GM12878 (cell line): ENCODE measurements at regions not wholly inside any gene's neighbourhood (a gene's known extent, or its start where the extent isn't known, plus 50 kb on each side); places are given as distances from the start of the nearest gene placed in this dataset.

Source experiments
- ATAC-seq: fragments of 200-7000 bp; cut with Tn5 transposase; 3 replicates; pipeline ENCODE4 v1.9.1; 2020; ENCODE audit warnings: mild to moderate bottlenecking, moderate library complexity
- BruUV-seq: library from RNA; stranded (reverse); fragments of 400-500 nt; replicated peaks from 2 replicates; lab custom pipeline; 2021; lab: Mats Ljungman, UMichigan
- CTCF ChIA-PET: fragments of 300-600 bp; sonication (Branson Sonifier 250); formaldehyde crosslinking; extraction: SDS; loops from one replicate; lab custom pipeline; 2021; ENCODE audit warnings: inconsistent platforms; lab: Yijun Ruan, JAX
- POLR2A ChIA-PET: fragments of 350-600 bp; formaldehyde crosslinking; extraction: SDS; loops from one replicate; lab custom pipeline; 2021; ENCODE audit warnings: inconsistent platforms; lab: Charles Lee
- RAD21 ChIA-PET: fragments of 300-600 bp; sonication (Branson Sonifier 250); formaldehyde crosslinking; loops from one replicate; lab custom pipeline; 2023; ENCODE audit warnings: antibody characterized with exemption; ENCODE audit not compliant: unreplicated experiment; lab: Charles Lee
- SMC1A ChIA-PET: fragments of 300-600 bp; sonication (Branson Sonifier 250); formaldehyde crosslinking; loops from one replicate; lab custom pipeline; 2023; ENCODE audit not compliant: unreplicated experiment, uncharacterized antibody; lab: Charles Lee
- DNase-seq: peaks from one replicate; pipeline ENCODE4 v3.0.0-alpha.2; 2011; ENCODE audit warnings: low read depth, low spot score
- FAIRE-seq: peaks from 3 replicates; lab custom pipeline; 2011; peaks lifted over from hg19 to GRCh38; lab: Jason Lieb, UNC
- H2AFZ ChIP-seq: 2 replicates; pipeline ENCODE4 v1.6.0; 2011; ENCODE audit warnings: low read depth, low read length, control low read depth; ENCODE audit not compliant: control insufficient read depth
- H3K27ac ChIP-seq: 2 replicates; pipeline ENCODE4 v1.5.1; 2011; ENCODE audit warnings: control low read depth; ENCODE audit not compliant: control insufficient read depth, insufficient read depth
- H3K27me3 ChIP-seq, 2 experiments: replicated peaks in 1 of 2; 2 replicates each; pipeline versions ENCODE4 v1.6.0 to v1.6.1; 2011; ENCODE audit warnings: low read length in 1 of 2; ENCODE audit not compliant: control insufficient read depth in 2 of 2, insufficient read depth in 2 of 2
- H3K36me3 ChIP-seq, 2 experiments: 2 replicates each; pipeline ENCODE4 v1.5.1; 2011; ENCODE audit warnings: low read length in 1 of 2; ENCODE audit not compliant: control insufficient read depth in 2 of 2, insufficient read depth in 2 of 2
- H3K4me1 ChIP-seq: 2 replicates; pipeline ENCODE4 v1.6.1; 2011; ENCODE audit warnings: mild to moderate bottlenecking, low read length, moderate library complexity, mixed read lengths; ENCODE audit not compliant: control insufficient read depth, insufficient read depth
- H3K4me2 ChIP-seq: 2 replicates; pipeline ENCODE4 v1.6.0; 2011; ENCODE audit warnings: control low read depth; ENCODE audit not compliant: control insufficient read depth, insufficient read depth
- H3K4me3 ChIP-seq: fragments of 200-600 bp; sonication (generic); 2 replicates; pipeline ENCODE4 v1.5.1; 2016
- H3K79me2 ChIP-seq: 2 replicates; pipeline ENCODE4 v1.6.0; 2011; ENCODE audit warnings: low read length; ENCODE audit not compliant: control insufficient read depth, insufficient read depth
- H3K9ac ChIP-seq: 2 replicates; pipeline ENCODE4 v1.8.0; 2011; ENCODE audit warnings: low read length, control low read depth, mixed read lengths; ENCODE audit not compliant: control insufficient read depth, insufficient read depth
- H3K9me3 ChIP-seq: replicated peaks from 3 replicates; pipeline ENCODE4 v1.5.1; 2011; ENCODE audit warnings: mild to moderate bottlenecking, low read length; ENCODE audit not compliant: control insufficient read depth, insufficient read depth
- H4K20me1 ChIP-seq: 2 replicates; pipeline ENCODE4 v1.6.0; 2011; ENCODE audit not compliant: control insufficient read depth, insufficient read depth
- JUND ChIP-seq: IDR thresholded peaks from 2 replicates; pipeline ENCODE4 v1.6.1; 2012; ENCODE audit warnings: low read depth, mild to moderate bottlenecking, low read length, improper control_type of control experiment, moderate library complexity
- MXI1 ChIP-seq: fragments of 150-350 bp; IDR thresholded peaks from 2 replicates; pipeline ENCODE4 v1.6.1; 2011; ENCODE audit warnings: low read depth, mild to moderate bottlenecking, inconsistent platforms, low read length, improper control_type of control experiment
- RCOR1 ChIP-seq: conservative IDR thresholded peaks from 2 replicates; pipeline ENCODE4 v1.6.1; 2012; ENCODE audit warnings: low read depth, low read length, improper control_type of control experiment
- TCF7 ChIP-seq: IDR thresholded peaks from 2 replicates; pipeline ENCODE4 v1.6.1; 2014; ENCODE audit warnings: antibody characterized with exemption, borderline replicate concordance
- ZNF687 ChIP-seq: fragments of 450-650 bp; IDR thresholded peaks from 2 replicates; pipeline ENCODE4 v1.6.1; 2017; ENCODE audit warnings: mild to moderate bottlenecking, moderate library complexity
- WGBS: methylation state at CpG from one replicate; pipeline ENCODE4 v1.1.6; 2016; ENCODE audit warnings: low lambda C conversion rate; ENCODE audit not compliant: insufficient replicate concordance, insufficient coverage; ENCODE audit errors: missing lambda C conversion rate; 5-methylcytosine and 5-hydroxymethylcytosine counted together
- in situ Hi-C: fragments of 300-500 bp; cut with MboI; formaldehyde crosslinking; loops from 9 replicates; pipeline ENCODE4 v1.14.3; 2018; ENCODE audit warnings: mixed read lengths
- intact Hi-C: fragments of 100-400 bp; cut with micrococcal nuclease; formaldehyde crosslinking; loops from one replicate; pipeline ENCODE4 v1.14.2; 2022; ENCODE audit not compliant: unreplicated experiment

GRCh38 chr20:50278377-50278683, 87.7 kb downstream of the CEBPB start:
- Histone ChIP-seq H3K79me2 (no peaks in the 10 kb centered on the region), H3K9me3 (no peaks in the 10 kb centered on the region), H3K9ac (no peak overlapping the region), H4K20me1 (no peaks in the 10 kb centered on the region), H3K36me3 (no peaks in the 10 kb centered on the region), H3K4me3 (no peak overlapping the region), H3K4me1 (no peaks in the 10 kb centered on the region), H3K27ac (no peak overlapping the region), H2AFZ (no peak overlapping the region), H3K4me2 (no peak overlapping the region), H3K27me3 (no peaks in the 10 kb centered on the region; a peak in 1 of 4 replicates)
- TF ChIP-seq ZNF687 (no peak), MXI1 (no peak), RCOR1 (no peak), JUND (no peak), TCF7 (no peak)
- FAIRE-seq (no peak), DNase-seq (no peak), ATAC-seq (no peak)
- 14% methylated on average over 5 of the region's 5 CpGs for WGBS
- POLR2A ChIA-PET, result no interaction called here
- SMC1A ChIA-PET, result no interaction called here
- no TSS peak for BruUV-seq
- in situ Hi-C loops, result no loop called here
- CTCF ChIA-PET, result no interaction called here
- intact Hi-C loops, result no loop called here
- RAD21 ChIA-PET, result no interaction called here
